ENCODE measurements at regions not wholly inside any gene's neighbourhood (a gene's known extent, or its start where the extent isn't known, plus 50 kb on each side); places are given as distances from the start of the nearest gene placed in this dataset.
A peak's percentile ranks its signal among the peaks of the same experiment; 100 is the strongest.

GRCh38 chr6:168815229-168815628, 374.2 kb downstream of the SMOC2 start:
- Histone ChIP-seq H3K4me1 (no peaks in the 10 kb centered on the region), H3K27ac (no peak overlapping the region), H3K36me3 (no peaks in the 10 kb centered on the region), H3K4me3 (no peak overlapping the region), H3K9me3 (peaks cover 0 to 23% (median 15%) of the 10 kb centered on the region in 12 donors), H3K27me3 (no peaks in the 10 kb centered on the region)
- TF ChIP-seq POLR2A (IDR thresholded peaks at IDR 0.05) (no peak), CTCF (IDR thresholded peaks at IDR 0.05) (peak in 2 of 12 donors; percentile 14 to 15)
- DNase-seq (no peak), ATAC-seq (no peak)
- intact Hi-C loops (cut with DNase I): no loop called here
- 56 to 72% (median 58%) methylated on average over 5 of the region's 5 CpGs for WGBS, 4 donors

- ATAC-seq: no peak
- Histone ChIP-seq H3K4me3 (no peak overlapping the region), H3K4me1 (no peaks in the 10 kb centered on the region), H3K27me3 (peaks cover 0 to 5% (median 0%) of the 10 kb centered on the region in 9 donors), H3K36me3 (no peaks in the 10 kb centered on the region), H3K27ac (no peak overlapping the region), H3K9me3 (no peaks in the 10 kb centered on the region)
- no peak for DNase-seq
- WGBS, 4 donors: 62 to 77% (median 72%) methylated on average over 6 of the region's 6 CpGs
- no peak for TF ChIP-seq POLR2A (IDR thresholded peaks at IDR 0.05)
- no peak for TF ChIP-seq CTCF (IDR thresholded peaks at IDR 0.05)
- intact Hi-C loops (cut with DNase I): no loop called here
Measured at GRCh38 chr6:168808232-168808631, 367.2 kb downstream of the SMOC2 start.

- H3K4me3 ChIP-seq: no peak overlapping the region
- no peaks in the 10 kb centered on the region for H3K36me3 ChIP-seq
- no peaks in the 10 kb centered on the region for H3K4me1 ChIP-seq
- TF ChIP-seq CTCF (IDR thresholded peaks at IDR 0.05): no peak
- no peak for TF ChIP-seq POLR2A (IDR thresholded peaks at IDR 0.05)
- peaks cover 0 to 5% (median 0%) of the 10 kb centered on the region in 9 donors for H3K27me3 ChIP-seq
- 57 to 64% (median 60%) methylated on average over 2 of the region's 2 CpGs for WGBS, 4 donors
- peaks cover 0 to 4% (median 0%) of the 10 kb centered on the region in 12 donors for H3K9me3 ChIP-seq
- ATAC-seq (no peak), DNase-seq (no peak)
- intact Hi-C loops (cut with DNase I): no loop called here
- no peak overlapping the region for H3K27ac ChIP-seq
Measured at GRCh38 chr6:168804331-168804730, 363.3 kb downstream of the SMOC2 start.

- intact Hi-C loops (cut with DNase I): no loop called here
- no peak overlapping the region for H3K27ac ChIP-seq
- peaks cover 0 to 4% (median 0%) of the 10 kb centered on the region in 12 donors for H3K9me3 ChIP-seq
- no peak overlapping the region for H3K4me3 ChIP-seq
- H3K4me1 ChIP-seq: no peaks in the 10 kb centered on the region
- TF ChIP-seq POLR2A (IDR thresholded peaks at IDR 0.05) (no peak), CTCF (IDR thresholded peaks at IDR 0.05) (no peak)
- no peaks in the 10 kb centered on the region for H3K36me3 ChIP-seq
- 71 to 82% (median 76%) methylated on average over 2 of the region's 2 CpGs for WGBS, 4 donors
- ATAC-seq (no peak), DNase-seq (no peak)
- peaks cover 0 to 5% (median 0%) of the 10 kb centered on the region in 9 donors for H3K27me3 ChIP-seq
Measured at GRCh38 chr6:168803874-168804273, 362.9 kb downstream of the SMOC2 start.

Measured in heart left ventricle (tissue), 16 donors.